ENCODE measurements at regions not wholly inside any gene's neighbourhood (a gene's known extent, or its start where the extent isn't known, plus 50 kb on each side); places are given as distances from the start of the nearest gene placed in this dataset.
"Not testable (repeated sequence)": the region's sequence is repeated elsewhere in the genome, so short reads cannot be mapped to it uniquely, and the experiment has no call there.

- no peaks in the 10 kb centered on the region for H3K4me1 Mint-ChIP-seq
Measured at GRCh38 chr6:145279551-145279950, 455.8 kb downstream of the EPM2A start.

DNA sequence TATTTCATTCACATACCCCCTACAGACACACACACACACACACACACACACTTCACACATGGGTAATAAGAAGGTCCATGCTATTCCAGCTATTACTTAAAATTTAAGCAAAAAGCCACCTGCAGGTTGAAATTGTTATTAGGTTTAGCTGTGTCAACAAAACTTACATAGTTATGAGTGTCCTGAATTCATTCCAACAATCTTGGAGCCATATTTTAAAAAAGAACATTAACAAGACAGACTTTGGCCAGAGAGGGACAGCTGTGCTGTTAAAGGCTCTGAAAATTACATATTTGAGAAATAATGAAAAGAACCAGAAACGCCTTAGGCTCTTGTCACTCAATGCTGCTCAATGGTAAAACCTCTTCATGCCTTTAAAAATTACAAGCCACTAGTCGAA lies 455.3 kb downstream of the EPM2A start:
- no peaks in the 10 kb centered on the region for H3K27me3 Mint-ChIP-seq
- ATAC-seq: no peak
- DNase-seq: no peak
- H3K9me3 ChIP-seq (ENCODE audit: control insufficient read depth, low read length, poor library complexity, severe bottlenecking): no peaks in the 10 kb centered on the region
- no peaks in the 10 kb centered on the region for H3K36me3 Mint-ChIP-seq (ENCODE audit: low read depth)
- H3K4me3 Mint-ChIP-seq: no peak overlapping the region
- H3K4me1 Mint-ChIP-seq: no peaks in the 10 kb centered on the region
- no peak overlapping the region for H3K27ac Mint-ChIP-seq

More at GRCh38 chr6:145279551-145279950, 455.8 kb downstream of the EPM2A start:
- H3K27me3 Mint-ChIP-seq: no peaks in the 10 kb centered on the region
- H3K4me3 Mint-ChIP-seq: no peak overlapping the region
- H3K36me3 Mint-ChIP-seq (ENCODE audit: low read depth): no peaks in the 10 kb centered on the region
- no peak for DNase-seq
- H3K27ac Mint-ChIP-seq: no peak overlapping the region
- H3K9me3 ChIP-seq (ENCODE audit: control insufficient read depth, low read length, poor library complexity, severe bottlenecking): no peaks in the 10 kb centered on the region
- no peak for ATAC-seq

DNA sequence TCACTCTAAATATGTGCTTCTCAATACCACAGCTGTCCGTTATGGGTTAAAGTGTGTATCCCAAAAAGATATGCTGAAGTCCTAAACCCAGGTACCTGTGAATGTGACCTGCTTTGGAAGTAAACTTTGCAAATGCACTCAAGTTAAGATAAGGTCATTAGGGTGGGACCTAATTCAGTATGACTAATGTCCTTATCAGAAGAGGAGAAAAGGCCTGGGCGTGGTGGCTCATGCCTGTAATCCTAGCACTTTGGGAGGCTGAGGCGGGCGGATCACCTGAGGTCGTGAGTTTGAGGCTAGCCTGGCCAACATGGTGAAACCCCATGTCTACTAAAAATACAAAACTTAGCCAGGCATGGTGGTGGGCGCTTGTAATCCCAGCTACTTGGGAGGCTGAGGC lies 452.1 kb downstream of the EPM2A start:
- H3K36me3 Mint-ChIP-seq (ENCODE audit: low read depth); ATAC-seq; H3K4me3 Mint-ChIP-seq; DNase-seq; H3K27me3 Mint-ChIP-seq; H3K27ac Mint-ChIP-seq; H3K9me3 ChIP-seq (ENCODE audit: control insufficient read depth, low read length, poor library complexity, severe bottlenecking); H3K4me1 Mint-ChIP-seq: not testable (repeated sequence)

- H3K27ac Mint-ChIP-seq: no peak overlapping the region
- no peaks in the 10 kb centered on the region for H3K36me3 Mint-ChIP-seq (ENCODE audit: low read depth)
- H3K27me3 Mint-ChIP-seq: peaks cover 9% of the 10 kb centered on the region
- no peaks in the 10 kb centered on the region for H3K9me3 ChIP-seq (ENCODE audit: control insufficient read depth, low read length, poor library complexity, severe bottlenecking)
- no peak overlapping the region for H3K4me3 Mint-ChIP-seq
- H3K4me1 Mint-ChIP-seq: no peaks in the 10 kb centered on the region
- DNase-seq: no peak
- ATAC-seq: no peak
Measured at GRCh38 chr6:145283856-145284255, 451.5 kb downstream of the EPM2A start.

DNA sequence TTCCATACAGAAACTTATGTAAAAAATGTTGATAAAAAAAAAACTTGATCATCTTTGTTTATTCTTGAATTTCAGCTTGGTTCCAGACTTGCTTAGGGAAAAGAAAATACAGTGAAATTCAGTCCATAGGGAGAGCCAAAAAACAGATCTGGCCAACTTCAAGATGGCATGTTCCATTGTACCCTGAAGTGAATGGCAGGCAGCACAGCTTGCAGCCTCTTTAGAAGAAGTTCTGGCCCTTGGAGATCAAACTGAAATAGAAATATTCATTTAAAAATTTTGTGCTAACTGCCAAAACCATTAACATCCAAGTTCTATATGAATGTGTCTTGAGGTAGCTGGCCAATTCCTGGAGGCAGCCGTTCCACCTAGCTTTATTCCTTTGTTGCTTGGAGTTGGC lies 448.4 kb downstream of the EPM2A start:
- Mint-ChIP-seq H3K27ac (no peak overlapping the region), H3K27me3 (peaks cover 9% of the 10 kb centered on the region), H3K4me3 (no peak overlapping the region), H3K36me3 (ENCODE audit: low read depth) (no peaks in the 10 kb centered on the region), H3K4me1 (no peaks in the 10 kb centered on the region)
- no peaks in the 10 kb centered on the region for H3K9me3 ChIP-seq (ENCODE audit: control insufficient read depth, low read length, poor library complexity, severe bottlenecking)
- no peak for ATAC-seq
- DNase-seq: no peak

- ATAC-seq: no peak
Measured at GRCh38 chr6:145289573-145289972, 445.7 kb downstream of the EPM2A start.

GRCh38 chr6:145290122-145290521 lies 445.2 kb downstream of the EPM2A start:
- H3K4me3 Mint-ChIP-seq: no peak overlapping the region
- no peak overlapping the region for H3K27ac Mint-ChIP-seq
- no peaks in the 10 kb centered on the region for H3K9me3 ChIP-seq (ENCODE audit: control insufficient read depth, low read length, poor library complexity, severe bottlenecking)
- no peaks in the 10 kb centered on the region for H3K36me3 Mint-ChIP-seq (ENCODE audit: low read depth)
- ATAC-seq (no peak), DNase-seq (no peak)
- H3K4me1 Mint-ChIP-seq: no peaks in the 10 kb centered on the region
- H3K27me3 Mint-ChIP-seq: peaks cover 9% of the 10 kb centered on the region

More at GRCh38 chr6:145289573-145289972, 445.7 kb downstream of the EPM2A start:
- H3K4me1 Mint-ChIP-seq: no peaks in the 10 kb centered on the region
- DNase-seq: no peak
- H3K27me3 Mint-ChIP-seq: peaks cover 9% of the 10 kb centered on the region
- no peaks in the 10 kb centered on the region for H3K36me3 Mint-ChIP-seq (ENCODE audit: low read depth)
- no peak overlapping the region for H3K27ac Mint-ChIP-seq
- H3K4me3 Mint-ChIP-seq: no peak overlapping the region
- H3K9me3 ChIP-seq (ENCODE audit: control insufficient read depth, low read length, poor library complexity, severe bottlenecking): no peaks in the 10 kb centered on the region

DNA sequence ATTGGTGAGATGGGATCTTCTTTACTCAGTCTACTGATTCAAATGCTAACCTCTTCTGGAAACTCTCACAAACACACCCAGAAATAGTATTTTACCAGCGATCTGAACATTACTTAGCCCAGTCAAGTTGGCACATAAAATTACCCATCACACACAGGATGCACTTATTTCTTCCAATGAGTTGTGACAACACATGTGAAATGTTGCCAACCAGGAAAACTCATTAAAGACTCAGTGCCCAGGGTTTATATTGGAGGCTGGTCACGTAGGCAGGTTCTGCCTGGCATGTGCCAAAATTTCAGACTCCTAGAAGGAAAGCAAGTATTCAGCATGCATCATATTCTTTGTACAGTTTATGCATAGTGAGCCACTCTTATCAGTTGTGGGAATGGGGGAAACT lies 443.3 kb downstream of the EPM2A start:
- DNase-seq (no peak), ATAC-seq (no peak)
- H3K27me3 Mint-ChIP-seq: no peaks in the 10 kb centered on the region
- H3K4me1 Mint-ChIP-seq: no peaks in the 10 kb centered on the region
- no peaks in the 10 kb centered on the region for H3K9me3 ChIP-seq (ENCODE audit: control insufficient read depth, low read length, poor library complexity, severe bottlenecking)
- H3K36me3 Mint-ChIP-seq (ENCODE audit: low read depth): no peaks in the 10 kb centered on the region
- no peak overlapping the region for H3K4me3 Mint-ChIP-seq
- no peak overlapping the region for H3K27ac Mint-ChIP-seq

DNA sequence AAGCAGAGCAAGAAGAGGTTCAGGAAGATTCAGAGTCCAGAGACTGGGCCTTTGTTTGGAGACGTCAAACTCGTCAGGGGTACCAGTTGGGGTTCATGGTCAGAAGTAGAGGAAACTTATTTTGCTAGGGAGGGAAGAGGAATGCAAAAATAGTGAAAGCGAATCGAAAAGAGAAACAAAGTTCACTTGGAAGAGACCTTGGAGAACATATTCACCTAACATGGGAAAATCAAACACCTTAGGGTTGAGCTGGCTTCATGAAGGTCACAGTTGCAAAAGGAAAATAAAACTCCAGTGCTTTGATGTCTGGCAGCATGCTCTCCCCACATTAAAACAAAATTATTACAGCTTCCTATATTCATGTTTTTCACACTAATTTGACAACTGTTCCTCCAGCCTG lies 440.4 kb downstream of the EPM2A start:
- Mint-ChIP-seq H3K4me3 (no peak overlapping the region), H3K4me1 (no peaks in the 10 kb centered on the region), H3K27ac (no peak overlapping the region), H3K27me3 (no peaks in the 10 kb centered on the region), H3K36me3 (ENCODE audit: low read depth) (no peaks in the 10 kb centered on the region)
- ATAC-seq (no peak), DNase-seq (no peak)
- no peaks in the 10 kb centered on the region for H3K9me3 ChIP-seq (ENCODE audit: control insufficient read depth, low read length, poor library complexity, severe bottlenecking)

DNA sequence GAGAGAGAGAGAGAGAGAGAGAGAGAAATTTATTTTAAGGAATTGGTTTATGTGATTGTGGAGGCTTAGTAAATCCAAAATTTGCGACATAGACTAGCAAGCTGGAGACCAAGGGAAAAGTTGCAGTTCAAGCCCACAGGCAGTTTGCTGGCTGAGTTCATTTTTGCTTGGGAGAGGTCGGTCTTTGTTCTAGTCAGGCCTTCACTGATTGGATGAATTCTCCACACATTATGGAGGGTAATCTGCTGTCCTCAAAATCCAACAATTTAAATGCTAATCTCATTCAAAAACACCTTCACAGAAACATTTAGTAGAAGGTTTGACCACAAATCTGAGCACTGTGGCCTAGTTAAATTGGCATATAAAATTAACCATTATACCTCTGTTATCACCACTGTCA lies 439.6 kb downstream of the EPM2A start:
- H3K4me1 Mint-ChIP-seq: no peaks in the 10 kb centered on the region
- H3K4me3 Mint-ChIP-seq: no peak overlapping the region
- no peak for ATAC-seq
- H3K9me3 ChIP-seq (ENCODE audit: control insufficient read depth, low read length, poor library complexity, severe bottlenecking): no peaks in the 10 kb centered on the region
- no peaks in the 10 kb centered on the region for H3K27me3 Mint-ChIP-seq
- H3K36me3 Mint-ChIP-seq (ENCODE audit: low read depth): no peaks in the 10 kb centered on the region
- no peak for DNase-seq
- H3K27ac Mint-ChIP-seq: no peak overlapping the region

DNA sequence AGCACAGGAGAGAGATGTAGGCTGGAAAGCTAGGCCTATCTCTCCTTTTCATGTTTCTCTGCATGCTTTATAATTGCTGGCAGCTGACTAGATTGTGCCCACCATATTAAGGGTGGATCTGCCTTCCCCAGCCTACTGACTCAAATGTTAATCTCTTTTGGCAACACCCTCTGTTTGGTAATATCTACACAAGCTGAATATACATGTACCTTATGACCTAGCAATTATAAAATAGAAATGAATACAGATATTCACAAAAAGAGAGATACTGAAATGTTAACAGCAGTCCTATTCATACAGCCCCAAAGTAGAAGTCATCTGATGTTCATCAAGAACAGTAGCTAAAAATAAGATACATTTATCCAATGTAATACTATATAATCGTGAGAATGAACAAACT lies 429.6 kb downstream of the EPM2A start:
- H3K9me3 ChIP-seq (ENCODE audit: control insufficient read depth, low read length, poor library complexity, severe bottlenecking): no peaks in the 10 kb centered on the region
- no peaks in the 10 kb centered on the region for H3K4me1 Mint-ChIP-seq
- no peak overlapping the region for H3K4me3 Mint-ChIP-seq
- no peak overlapping the region for H3K27ac Mint-ChIP-seq
- peaks cover 15% of the 10 kb centered on the region for H3K27me3 Mint-ChIP-seq
- ATAC-seq (no peak), DNase-seq (no peak)
- peaks cover 2% of the 10 kb centered on the region for H3K36me3 Mint-ChIP-seq (ENCODE audit: low read depth)

- H3K36me3 Mint-ChIP-seq (ENCODE audit: low read depth): peaks cover 2% of the 10 kb centered on the region
- H3K27ac Mint-ChIP-seq: no peak overlapping the region
- DNase-seq (no peak), ATAC-seq (no peak)
- no peaks in the 10 kb centered on the region for H3K9me3 ChIP-seq (ENCODE audit: control insufficient read depth, low read length, poor library complexity, severe bottlenecking)
- H3K4me3 Mint-ChIP-seq: no peak overlapping the region
- H3K27me3 Mint-ChIP-seq: peaks cover 17% of the 10 kb centered on the region
- no peaks in the 10 kb centered on the region for H3K4me1 Mint-ChIP-seq
Measured at GRCh38 chr6:145306489-145306888, 428.8 kb downstream of the EPM2A start.

DNA sequence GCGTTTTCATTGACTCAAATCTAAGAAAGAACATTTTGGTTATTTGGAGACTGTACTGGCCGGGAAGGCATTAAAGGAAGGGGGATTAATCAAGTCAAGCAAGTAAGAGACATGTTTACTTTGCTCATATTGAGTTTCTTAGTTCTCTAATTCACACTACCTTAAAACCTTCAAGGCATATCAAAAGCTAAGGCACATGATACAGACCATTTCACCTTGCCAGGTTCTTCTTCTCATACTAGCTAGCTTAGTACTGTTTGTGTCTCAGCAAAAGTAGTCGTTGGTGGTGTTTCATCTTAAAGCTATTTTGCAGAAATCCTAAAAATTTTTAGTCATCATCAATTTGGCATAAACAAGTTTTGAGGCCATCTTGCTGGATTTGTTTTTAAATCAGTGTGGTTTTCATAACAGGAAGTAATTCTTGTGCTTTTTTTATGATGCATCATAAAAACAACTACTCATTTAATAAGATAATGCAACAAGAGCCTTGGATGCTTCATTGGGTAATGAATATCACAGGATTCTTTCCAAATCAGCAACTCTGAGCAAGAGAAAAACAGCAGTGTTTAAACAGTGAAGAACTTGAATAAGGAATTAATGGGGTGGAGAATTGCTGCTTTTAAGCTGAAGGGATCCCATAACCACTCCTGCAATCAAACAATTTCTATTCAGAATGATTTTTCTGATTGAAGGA lies 425.3 kb downstream of the EPM2A start:
- no peaks in the 10 kb centered on the region for H3K36me3 Mint-ChIP-seq (ENCODE audit: low read depth)
- H3K4me3 Mint-ChIP-seq: no peak overlapping the region
- H3K9me3 ChIP-seq (ENCODE audit: control insufficient read depth, low read length, poor library complexity, severe bottlenecking): no peaks in the 10 kb centered on the region
- H3K4me1 Mint-ChIP-seq: no peaks in the 10 kb centered on the region
- ATAC-seq (no peak), DNase-seq (no peak)
- H3K27ac Mint-ChIP-seq: no peak overlapping the region
- H3K27me3 Mint-ChIP-seq: peaks cover 12% of the 10 kb centered on the region

GRCh38 chr6:145312481-145312880 lies 422.8 kb downstream of the EPM2A start:
- Mint-ChIP-seq H3K27ac (no peak overlapping the region), H3K4me3 (no peak overlapping the region), H3K27me3 (peaks cover 12% of the 10 kb centered on the region), H3K4me1 (no peaks in the 10 kb centered on the region), H3K36me3 (ENCODE audit: low read depth) (no peaks in the 10 kb centered on the region)
- DNase-seq (no peak), ATAC-seq (no peak)
- H3K9me3 ChIP-seq (ENCODE audit: control insufficient read depth, low read length, poor library complexity, severe bottlenecking): no peaks in the 10 kb centered on the region

All from T-helper 17 cell (primary cell).